Liver (tissue), 8 donors: ENCODE measurements at regions not wholly inside any gene's neighbourhood (a gene's known extent, or its start where the extent isn't known, plus 50 kb on each side); places are given as distances from the start of the nearest gene placed in this dataset.

ENCODE experiments used
- DNase-seq: peaks from one replicate; pipeline ENCODE4 v3.0.0-alpha.2; 2017; ENCODE audit warnings: low spot score
- H3K27ac ChIP-seq, 2 donors: one replicate each; pipeline ENCODE4 v1.7.0; 2013; ENCODE audit warnings: inconsistent platforms in 2 of 2, low read length in 2 of 2, control low read depth in 1 of 2, low read depth in 1 of 2, mild to moderate bottlenecking in 1 of 2
- H3K27me3 ChIP-seq, 4 donors: one replicate each; pipeline versions ENCODE4 v1.6.1 to v1.7.0; 2013; ENCODE audit warnings: low read length in 3 of 4, inconsistent platforms in 1 of 4, mild to moderate bottlenecking in 1 of 4, moderate library complexity in 1 of 4; ENCODE audit not compliant: control insufficient read depth in 4 of 4, insufficient read depth in 4 of 4
- H3K36me3 ChIP-seq, 4 donors: one replicate each; pipeline versions ENCODE4 v1.6.1 to v1.7.0; 2013; ENCODE audit warnings: low read length in 3 of 4, mild to moderate bottlenecking in 3 of 4, low read depth in 1 of 4, moderate library complexity in 1 of 4; ENCODE audit not compliant: control insufficient read depth in 4 of 4, insufficient read depth in 3 of 4
- H3K4me1 ChIP-seq, 4 donors: one replicate each; pipeline versions ENCODE4 v1.6.1 to v1.7.0; 2013; ENCODE audit warnings: low read length in 3 of 4, mild to moderate bottlenecking in 3 of 4, moderate library complexity in 1 of 4; ENCODE audit not compliant: control insufficient read depth in 4 of 4, insufficient read depth in 4 of 4
- H3K4me3 ChIP-seq, 3 donors: one replicate each; pipeline versions ENCODE4 v1.6.1 to v1.7.0; 2013; ENCODE audit warnings: low read length in 3 of 3, control low read depth in 1 of 3, low read depth in 1 of 3, mild to moderate bottlenecking in 1 of 3
- H3K9ac ChIP-seq, 2 donors: one replicate each; pipeline ENCODE4 v1.7.0; 2013; ENCODE audit warnings: low read length in 2 of 2, mild to moderate bottlenecking in 2 of 2, moderate library complexity in 2 of 2, control low read depth in 1 of 2, low read depth in 1 of 2
- H3K9me3 ChIP-seq, 4 donors: one replicate each; pipeline versions ENCODE4 v1.6.1 to v1.7.0; 2013; ENCODE audit warnings: low read length in 3 of 4; ENCODE audit not compliant: control insufficient read depth in 4 of 4
- ATF3 ChIP-seq: IDR thresholded peaks from 2 replicates; pipeline ENCODE4 v1.6.1; 2016; ENCODE audit warnings: antibody characterized with exemption
- CTCF ChIP-seq: fragments of 150-350 bp; IDR thresholded peaks from 2 replicates; pipeline ENCODE4 v1.5.1; 2017; ENCODE audit warnings: improper control_type of control experiment, low read depth, low read length; ENCODE audit not compliant: missing input control
- FOXA1 ChIP-seq: IDR thresholded peaks from 2 replicates; pipeline ENCODE4 v1.6.1; 2016; ENCODE audit warnings: antibody characterized with exemption
- FOXA2 ChIP-seq: IDR thresholded peaks from 2 replicates; pipeline ENCODE4 v1.6.1; 2016; ENCODE audit warnings: antibody characterized with exemption
- GABPA ChIP-seq, 2 donors: IDR thresholded peaks in 1 of 2; conservative IDR thresholded peaks in 1 of 2; 2 replicates each; pipeline ENCODE4 v1.6.1; 2016; ENCODE audit warnings: antibody characterized with exemption in 2 of 2, mild to moderate bottlenecking in 1 of 2, moderate library complexity in 1 of 2
- HNF4A ChIP-seq, 2 donors: conservative IDR thresholded peaks; 2 replicates each; pipeline ENCODE4 v1.6.1; 2016; ENCODE audit warnings: antibody characterized with exemption in 2 of 2, mild to moderate bottlenecking in 2 of 2
- HNF4G ChIP-seq: IDR thresholded peaks from 2 replicates; pipeline ENCODE4 v1.6.1; 2016; ENCODE audit warnings: antibody characterized with exemption
- MAX ChIP-seq: IDR thresholded peaks from 2 replicates; pipeline ENCODE4 v1.6.1; 2016; ENCODE audit warnings: antibody characterized with exemption
- NR2F2 ChIP-seq: IDR thresholded peaks from 2 replicates; pipeline ENCODE4 v1.6.1; 2016; ENCODE audit warnings: antibody characterized with exemption
- RAD21 ChIP-seq, 2 donors: IDR thresholded peaks; 2 replicates each; pipeline ENCODE4 v1.6.1; 2016; ENCODE audit warnings: antibody characterized with exemption in 2 of 2, mild to moderate bottlenecking in 2 of 2
- REST ChIP-seq: IDR thresholded peaks from 2 replicates; pipeline ENCODE4 v1.6.1; 2016; ENCODE audit warnings: antibody characterized with exemption, mild to moderate bottlenecking
- RXRA ChIP-seq, 2 donors: IDR thresholded peaks; 2 replicates each; pipeline ENCODE4 v1.6.1; 2017 to 2018; ENCODE audit warnings: antibody characterized with exemption in 2 of 2, mild to moderate bottlenecking in 1 of 2
- SP1 ChIP-seq: IDR thresholded peaks from 2 replicates; pipeline ENCODE4 v1.6.1; 2018; ENCODE audit warnings: antibody characterized with exemption, mild to moderate bottlenecking
- TAF1 ChIP-seq: conservative IDR thresholded peaks from 2 replicates; pipeline ENCODE4 v1.6.1; 2016; ENCODE audit warnings: antibody characterized with exemption, mild to moderate bottlenecking
- YY1 ChIP-seq: IDR thresholded peaks from 2 replicates; pipeline ENCODE4 v1.6.1; 2016; ENCODE audit warnings: antibody characterized with exemption, mild to moderate bottlenecking
- ZBTB33 ChIP-seq: IDR thresholded peaks from 2 replicates; pipeline ENCODE4 v1.6.1; 2016; ENCODE audit warnings: antibody characterized with exemption
- WGBS: extraction: QIAGEN DNeasy Blood & Tissue Kit; methylation state at CpG from one replicate; pipeline ENCODE4 v1.1.7; 2013; 5-methylcytosine and 5-hydroxymethylcytosine counted together
- donor health status: healthy.
- donor health status: healthy.
- donor health status: healthy.
- donor health status: healthy.
- donor health status: healthy.

GRCh38 chr3:81968658-81969057 is 207.2 kb upstream of the GBE1 start:
- no peaks in the 10 kb centered on the region for H3K4me1 ChIP-seq
- no peaks in the 10 kb centered on the region for H3K36me3 ChIP-seq
- DNase-seq: no peak
- no peak overlapping the region for H3K9ac ChIP-seq
- peaks cover 0 to 3% (median 0%) of the 10 kb centered on the region in 4 donors for H3K9me3 ChIP-seq
- H3K27me3 ChIP-seq: peaks cover 0 to 2% (median 0%) of the 10 kb centered on the region in 4 donors
- H3K4me3 ChIP-seq: no peak overlapping the region
- H3K27ac ChIP-seq: no peak overlapping the region
- 68% methylated on average over 4 of the region's 4 CpGs for WGBS
- no peak for TF ChIP-seq RXRA (IDR thresholded peaks at IDR 0.05)

GRCh38 chr3:81967393-81967792 is 205.9 kb upstream of the GBE1 start:
- no peaks in the 10 kb centered on the region for H3K36me3 ChIP-seq
- H3K4me3 ChIP-seq: no peak overlapping the region
- no peak for DNase-seq
- H3K4me1 ChIP-seq: no peaks in the 10 kb centered on the region
- peaks cover 0 to 2% (median 0%) of the 10 kb centered on the region in 4 donors for H3K27me3 ChIP-seq
- TF ChIP-seq CTCF: no peak
- no peak for TF ChIP-seq RXRA (IDR thresholded peaks at IDR 0.05)
- no peak for TF ChIP-seq GABPA (IDR thresholded peaks at IDR 0.05 in 1 of 2, conservative IDR thresholded peaks at IDR 0.05 in 1 of 2)
- no peak for TF ChIP-seq FOXA2
- TF ChIP-seq RAD21 (IDR thresholded peaks at IDR 0.05): no peak
- no peak for TF ChIP-seq HNF4A (conservative IDR thresholded peaks at IDR 0.05)
- TF ChIP-seq NR2F2: no peak
- H3K27ac ChIP-seq: no peak overlapping the region
- no peak overlapping the region for H3K9ac ChIP-seq
- peaks cover 0 to 3% (median 0%) of the 10 kb centered on the region in 4 donors for H3K9me3 ChIP-seq

- Histone ChIP-seq H3K4me1 (no peaks in the 10 kb centered on the region), H3K27me3 (peaks cover 0 to 2% (median 0%) of the 10 kb centered on the region in 4 donors), H3K4me3 (no peak overlapping the region), H3K9ac (no peak overlapping the region), H3K9me3 (no peaks in the 10 kb centered on the region), H3K36me3 (no peaks in the 10 kb centered on the region), H3K27ac (no peak overlapping the region)
- 58% methylated on average over 2 of the region's 2 CpGs for WGBS
- DNase-seq: no peak
- TF ChIP-seq REST: no peak
- TF ChIP-seq FOXA2: no peak
- no peak for TF ChIP-seq NR2F2
- no peak for TF ChIP-seq YY1
- no peak for TF ChIP-seq GABPA (IDR thresholded peaks at IDR 0.05 in 1 of 2, conservative IDR thresholded peaks at IDR 0.05 in 1 of 2)
- TF ChIP-seq HNF4G: no peak
- TF ChIP-seq ATF3: no peak
- no peak for TF ChIP-seq SP1
- TF ChIP-seq FOXA1: no peak
- TF ChIP-seq HNF4A (conservative IDR thresholded peaks at IDR 0.05): no peak
- no peak for TF ChIP-seq RXRA (IDR thresholded peaks at IDR 0.05)
- TF ChIP-seq ZBTB33: no peak
- no peak for TF ChIP-seq RAD21 (IDR thresholded peaks at IDR 0.05)
- TF ChIP-seq MAX: no peak
- no peak for TF ChIP-seq TAF1
These were observed 204.3 kb upstream of the GBE1 start for GRCh38 chr3:81965696-81966095.
